Renal cortex interstitium (tissue), 11 donors: ENCODE measurements at regions not wholly inside any gene's neighbourhood (a gene's known extent, or its start where the extent isn't known, plus 50 kb on each side); places are given as distances from the start of the nearest gene placed in this dataset.

Source experiments
- DNase-seq, 11 donors: peaks; one replicate each; pipeline ENCODE4 v3.0.0-alpha.2; 2013; ENCODE audit warnings: low read depth in 9 of 11, low spot score in 4 of 11; ENCODE audit errors: extremely low read depth in 1 of 11

GRCh38 chr6:44590471-44590870, 203.0 kb downstream of the CDC5L start:
- DNase-seq, result no peak

GRCh38 chr6:44593539-44593944, 206.0 kb downstream of the CDC5L start:
- DNase-seq, result peak in 7 of 11 donors; percentile 26 to 46 (median 37)

GRCh38 chr6:44594481-44594880, 207.0 kb downstream of the CDC5L start:
- no peak for DNase-seq

- no peak for DNase-seq
Measured at GRCh38 chr6:44598679-44599078, 211.2 kb downstream of the CDC5L start.

GRCh38 chr6:44599672-44600071, 212.2 kb downstream of the CDC5L start:
- no peak for DNase-seq

GRCh38 chr6:44603044-44603686, 215.7 kb downstream of the CDC5L start:
- DNase-seq, result no peak

- DNase-seq, result no peak
Measured at GRCh38 chr6:44606504-44606903, 219.0 kb downstream of the CDC5L start.

- no peak for DNase-seq
Measured at GRCh38 chr6:44606976-44607375, 219.5 kb downstream of the CDC5L start.

- DNase-seq, result no peak
Measured at GRCh38 chr6:44608175-44608574, 220.7 kb downstream of the CDC5L start.

GRCh38 chr6:44609051-44609612, 221.6 kb downstream of the CDC5L start:
- no peak for DNase-seq

- no peak for DNase-seq
Measured at GRCh38 chr6:44614396-44614795, 226.9 kb downstream of the CDC5L start.

GRCh38 chr6:44615621-44616020, 228.1 kb downstream of the CDC5L start:
- no peak for DNase-seq

- DNase-seq, result no peak
Measured at GRCh38 chr6:44617416-44617815, 229.9 kb downstream of the CDC5L start.

- no peak for DNase-seq
Measured at GRCh38 chr6:44618371-44618770, 230.9 kb downstream of the CDC5L start.

- DNase-seq, result no peak
Measured at GRCh38 chr6:44620922-44621321, 233.4 kb downstream of the CDC5L start.

- DNase-seq, result no peak
Measured at GRCh38 chr6:44621846-44622245, 234.3 kb downstream of the CDC5L start.

- DNase-seq, result no peak
Measured at GRCh38 chr6:44622555-44622954, 235.0 kb downstream of the CDC5L start.

- no peak for DNase-seq
Measured at GRCh38 chr6:44622956-44623355, 235.4 kb downstream of the CDC5L start.

GRCh38 chr6:44624226-44624625, 236.7 kb downstream of the CDC5L start:
- DNase-seq, result no peak

- peak in 8 of 11 donors; percentile 18 to 47 (median 32) for DNase-seq
Measured at GRCh38 chr6:44624936-44625573, 237.5 kb downstream of the CDC5L start.

- DNase-seq, result no peak
Measured at GRCh38 chr6:44625996-44626395, 238.5 kb downstream of the CDC5L start.
